Mammary epithelial cell (primary cell): ENCODE measurements at regions not wholly inside any gene's neighbourhood (a gene's known extent, or its start where the extent isn't known, plus 50 kb on each side); places are given as distances from the start of the nearest gene placed in this dataset.

Source experiments
- EZH2 ChIP-seq: IDR thresholded peaks from 2 replicates; pipeline ENCODE4 v1.6.1; 2012; ENCODE audit warnings: low read length, inconsistent platforms, borderline replicate concordance
- TF ChIP-seq, protein P1 (sequence below), 2 donors: IDR thresholded peaks in 1 of 2; conservative IDR thresholded peaks in 1 of 2; 2 replicates each; pipeline ENCODE4 v1.5.1; 2011 to 2012; ENCODE audit warnings: inconsistent platforms in 2 of 2, low read length in 2 of 2, mild to moderate bottlenecking in 2 of 2, control low read depth in 1 of 2, low read depth in 1 of 2; ENCODE audit not compliant: insufficient read depth in 1 of 2; ENCODE audit errors: extremely low read depth in 1 of 2

DNA sequence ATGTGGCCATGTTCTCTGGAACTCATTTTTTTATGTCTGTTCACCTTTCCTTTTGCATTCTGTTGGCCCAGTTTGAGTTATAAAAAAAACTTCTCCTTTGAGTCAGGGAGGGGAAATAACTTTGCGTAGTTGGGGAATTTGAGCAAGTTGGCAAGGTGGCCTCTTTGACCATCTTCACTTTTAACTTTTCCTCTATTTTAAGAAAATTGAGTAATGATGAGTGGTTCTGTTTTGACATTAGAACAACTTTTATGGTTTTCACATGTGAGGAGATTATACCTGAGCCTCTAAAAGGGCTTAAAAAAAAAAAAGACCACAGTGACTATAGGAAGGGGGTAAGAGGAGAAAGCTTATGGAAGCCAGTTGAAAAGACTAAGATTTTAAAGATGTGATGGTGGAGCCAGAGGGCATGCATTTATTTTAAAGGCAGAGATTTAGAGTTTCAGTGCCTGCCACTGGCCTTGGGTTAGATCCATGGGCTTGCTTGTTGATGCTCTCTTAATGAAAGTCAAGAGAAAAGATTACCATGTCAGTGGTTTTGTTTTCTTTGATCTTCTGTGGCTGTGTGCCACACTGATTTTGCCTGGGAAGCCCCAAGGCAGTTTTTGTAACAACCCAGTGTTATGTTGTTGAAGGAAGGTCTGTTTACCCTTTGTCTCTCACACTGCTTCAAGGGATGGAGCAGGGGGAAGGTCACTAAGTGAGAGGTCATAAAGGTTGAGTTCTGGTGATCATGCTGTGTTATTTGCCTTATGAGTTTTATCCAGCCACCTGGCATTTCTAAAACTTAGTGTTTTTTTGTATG, 219.7 kb upstream of the CD180 start:
- TF ChIP-seq, protein P1, sequence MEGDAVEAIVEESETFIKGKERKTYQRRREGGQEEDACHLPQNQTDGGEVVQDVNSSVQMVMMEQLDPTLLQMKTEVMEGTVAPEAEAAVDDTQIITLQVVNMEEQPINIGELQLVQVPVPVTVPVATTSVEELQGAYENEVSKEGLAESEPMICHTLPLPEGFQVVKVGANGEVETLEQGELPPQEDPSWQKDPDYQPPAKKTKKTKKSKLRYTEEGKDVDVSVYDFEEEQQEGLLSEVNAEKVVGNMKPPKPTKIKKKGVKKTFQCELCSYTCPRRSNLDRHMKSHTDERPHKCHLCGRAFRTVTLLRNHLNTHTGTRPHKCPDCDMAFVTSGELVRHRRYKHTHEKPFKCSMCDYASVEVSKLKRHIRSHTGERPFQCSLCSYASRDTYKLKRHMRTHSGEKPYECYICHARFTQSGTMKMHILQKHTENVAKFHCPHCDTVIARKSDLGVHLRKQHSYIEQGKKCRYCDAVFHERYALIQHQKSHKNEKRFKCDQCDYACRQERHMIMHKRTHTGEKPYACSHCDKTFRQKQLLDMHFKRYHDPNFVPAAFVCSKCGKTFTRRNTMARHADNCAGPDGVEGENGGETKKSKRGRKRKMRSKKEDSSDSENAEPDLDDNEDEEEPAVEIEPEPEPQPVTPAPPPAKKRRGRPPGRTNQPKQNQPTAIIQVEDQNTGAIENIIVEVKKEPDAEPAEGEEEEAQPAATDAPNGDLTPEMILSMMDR (conservative IDR thresholded peaks at IDR 0.05 in 1 of 2, IDR thresholded peaks at IDR 0.05 in 1 of 2; ENCODE audit: extremely low read depth in 1 of 2, insufficient read depth in 1 of 2, low read depth in 1 of 2, low read length in 2 of 2), result no peak
- TF ChIP-seq EZH2, result no peak
